Esophagus squamous epithelium (tissue), 5 donors: ENCODE measurements at regions not wholly inside any gene's neighbourhood (a gene's known extent, or its start where the extent isn't known, plus 50 kb on each side); places are given as distances from the start of the nearest gene placed in this dataset.
A peak's percentile ranks its signal among the peaks of the same experiment; 100 is the strongest.

Source experiments
- DNase-seq: peaks from one replicate; lab custom pipeline; 2025; lab: John Stamatoyannopoulos, UW
- H3K27ac ChIP-seq, 4 donors: fragments of 200-600 bp; sonication (generic); one replicate each; pipeline ENCODE4 v1.5.1; 2016 to 2019; ENCODE audit warnings: mild to moderate bottlenecking in 1 of 4
- H3K27me3 ChIP-seq, 4 donors: fragments of 200-600 bp; sonication (generic); 1 replicate in 3 of 4; 2 replicates in 1 of 4; pipeline versions ENCODE4 v1.5.1 to v1.6.0; 2017 to 2021; ENCODE audit warnings: antibody characterized with exemption in 1 of 4
- H3K36me3 ChIP-seq, 3 donors: fragments of 200-600 bp; sonication (generic); one replicate each; pipeline ENCODE4 v1.5.1; 2016 to 2019
- H3K4me1 ChIP-seq, 3 donors: fragments of 200-600 bp; sonication (generic); one replicate each; pipeline ENCODE4 v1.5.1; 2017 to 2019
- H3K4me3 ChIP-seq, 4 donors: fragments of 200-600 bp; sonication (generic); 1 replicate in 3 of 4; 2 replicates in 1 of 4; pipeline ENCODE4 v1.5.1; 2016 to 2019; ENCODE audit warnings: mild to moderate bottlenecking in 2 of 4, moderate library complexity in 1 of 4
- H3K9me3 ChIP-seq, 3 donors: fragments of 200-600 bp; sonication (generic); one replicate each; pipeline ENCODE4 v1.5.1; 2016 to 2019
- CTCF ChIP-seq, 6 experiments: fragments of 450-650 bp in 4 of 6; fragments of 200-600 bp in 2 of 6; sonication (generic) in 2 of 6; IDR thresholded peaks; one replicate each; pipeline ENCODE4 v1.5.1; 2016 to 2019; ENCODE audit warnings: antibody characterized with exemption in 6 of 6, mild to moderate bottlenecking in 4 of 6, moderate library complexity in 4 of 6
- POLR2A ChIP-seq, 4 donors: fragments of 450-650 bp; IDR thresholded peaks; one replicate each; pipeline ENCODE4 v1.6.1; 2017; ENCODE audit warnings: antibody characterized with exemption in 4 of 4, mild to moderate bottlenecking in 4 of 4, moderate library complexity in 3 of 4
- whole genome bisulfite sequencing, 2 donors: methylation state at CpG; one replicate each; pipeline ENCODE4 v1.1.5; 2018; 5-methylcytosine and 5-hydroxymethylcytosine counted together
- intact Hi-C: fragments of 100-400 bp; cut with DNase I; formaldehyde crosslinking; loops from one replicate; pipeline ENCODE4 v1.15.0; 2022
- donor health status: DM: yes; HTN: yes; CAD: no.

- Histone ChIP-seq H3K9me3 (no peaks in the 10 kb centered on the region), H3K4me3 (no peak overlapping the region), H3K27ac (peak overlapping the region in 2 of 4 donors; percentile 60 to 62), H3K4me1 (peaks cover 0 to 31% (median 0%) of the 10 kb centered on the region in 3 donors), H3K36me3 (no peaks in the 10 kb centered on the region), H3K27me3 (no peaks in the 10 kb centered on the region)
- TF ChIP-seq POLR2A (IDR thresholded peaks at IDR 0.05) (no peak), CTCF (IDR thresholded peaks at IDR 0.05) (no peak)
- 33 to 43% methylated on average over 2 of the region's 2 CpGs for WGBS, 2 donors
- intact Hi-C loops = no loop called here
- DNase-seq = no peak
Measured at GRCh38 chr6:155645325-155645724, 189.7 kb upstream of the NOX3 start.

- no peak for DNase-seq
- WGBS, 2 donors = 84 to 88% methylated on average over 1 of the region's 1 CpG
Measured at GRCh38 chr6:155641603-155642002, 186.0 kb upstream of the NOX3 start.

GRCh38 chr6:155638200-155638599 lies 182.6 kb upstream of the NOX3 start:
- Histone ChIP-seq H3K4me3 (no peak overlapping the region), H3K27me3 (no peaks in the 10 kb centered on the region), H3K27ac (no peak overlapping the region), H3K4me1 (peaks cover 0 to 14% (median 0%) of the 10 kb centered on the region in 3 donors), H3K36me3 (no peaks in the 10 kb centered on the region), H3K9me3 (no peaks in the 10 kb centered on the region)
- TF ChIP-seq CTCF (IDR thresholded peaks at IDR 0.05) (no peak), POLR2A (IDR thresholded peaks at IDR 0.05) (no peak)
- intact Hi-C loops = no loop called here
- 57 to 78% methylated on average over 1 of the region's 1 CpG for WGBS, 2 donors
- DNase-seq = no peak

More at GRCh38 chr6:155641603-155642002, 186.0 kb upstream of the NOX3 start:
- H3K9me3 ChIP-seq = no peaks in the 10 kb centered on the region
- intact Hi-C loops = no loop called here
- no peak overlapping the region for H3K4me3 ChIP-seq
- no peak overlapping the region for H3K27ac ChIP-seq
- H3K27me3 ChIP-seq = no peaks in the 10 kb centered on the region
- no peaks in the 10 kb centered on the region for H3K36me3 ChIP-seq
- TF ChIP-seq CTCF (IDR thresholded peaks at IDR 0.05) (no peak), POLR2A (IDR thresholded peaks at IDR 0.05) (no peak)
- H3K4me1 ChIP-seq = peaks cover 0 to 26% (median 0%) of the 10 kb centered on the region in 3 donors

- intact Hi-C loops = no loop called here
- Histone ChIP-seq H3K27me3 (no peaks in the 10 kb centered on the region), H3K9me3 (no peaks in the 10 kb centered on the region), H3K27ac (no peak overlapping the region), H3K4me1 (peaks cover 0 to 14% (median 0%) of the 10 kb centered on the region in 3 donors), H3K4me3 (no peak overlapping the region), H3K36me3 (no peaks in the 10 kb centered on the region)
- no peak for TF ChIP-seq POLR2A (IDR thresholded peaks at IDR 0.05)
- TF ChIP-seq CTCF (IDR thresholded peaks at IDR 0.05) = no peak
- no peak for DNase-seq
- WGBS, 2 donors = 32 to 37% methylated on average over 3 of the region's 3 CpGs
Measured at GRCh38 chr6:155635416-155635815, 179.8 kb upstream of the NOX3 start.

- Histone ChIP-seq H3K4me3 (no peak overlapping the region), H3K36me3 (no peaks in the 10 kb centered on the region), H3K9me3 (no peaks in the 10 kb centered on the region), H3K27me3 (no peaks in the 10 kb centered on the region), H3K4me1 (no peaks in the 10 kb centered on the region), H3K27ac (no peak overlapping the region)
- WGBS, 2 donors = 39 to 51% methylated on average over 2 of the region's 2 CpGs
- intact Hi-C loops = no loop called here
- DNase-seq = no peak
- TF ChIP-seq POLR2A (IDR thresholded peaks at IDR 0.05) (no peak), CTCF (IDR thresholded peaks at IDR 0.05) (no peak)
Measured at GRCh38 chr6:155630085-155630484, 174.4 kb upstream of the NOX3 start.
